RKO (cell line): ENCODE measurements at regions not wholly inside any gene's neighbourhood (a gene's known extent, or its start where the extent isn't known, plus 50 kb on each side); places are given as distances from the start of the nearest gene placed in this dataset.

ENCODE experiments used
- DNase-seq: peaks from one replicate; pipeline ENCODE4 v3.0.0-alpha.2; 2016; ENCODE audit warnings: low spot score

DNA sequence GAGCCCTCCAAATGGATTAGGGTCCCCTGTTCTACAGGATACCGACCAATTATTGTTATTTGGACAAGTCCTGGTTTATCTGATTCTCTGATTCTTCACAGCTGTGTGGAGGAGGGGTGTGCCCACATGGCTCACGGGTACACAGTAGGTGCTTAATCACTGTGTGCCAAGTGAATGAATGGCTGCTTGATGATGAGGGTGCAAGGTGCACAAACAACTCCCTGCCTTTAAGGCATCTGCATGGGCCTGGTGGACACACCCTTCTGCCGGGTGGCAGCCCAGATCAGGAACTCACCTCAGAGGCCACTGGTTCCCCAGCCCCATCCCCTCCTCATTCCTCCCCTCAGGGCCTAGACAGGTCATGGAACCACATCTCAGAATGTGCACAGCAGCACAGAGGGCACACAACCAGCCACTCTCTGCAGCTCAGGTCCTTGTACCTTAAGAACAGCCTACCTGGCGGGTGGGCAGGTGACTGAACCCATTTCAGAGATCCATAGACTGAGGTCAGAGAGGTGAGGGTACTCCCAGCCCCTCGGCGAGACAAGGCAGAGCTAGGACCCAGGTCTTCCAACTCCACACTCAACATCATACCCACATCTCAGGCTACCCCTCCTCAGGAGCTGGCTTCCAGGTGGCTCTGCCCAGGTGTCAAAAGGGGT lies 50.3 kb downstream of the SHANK2 start:
- no peak for DNase-seq

DNA sequence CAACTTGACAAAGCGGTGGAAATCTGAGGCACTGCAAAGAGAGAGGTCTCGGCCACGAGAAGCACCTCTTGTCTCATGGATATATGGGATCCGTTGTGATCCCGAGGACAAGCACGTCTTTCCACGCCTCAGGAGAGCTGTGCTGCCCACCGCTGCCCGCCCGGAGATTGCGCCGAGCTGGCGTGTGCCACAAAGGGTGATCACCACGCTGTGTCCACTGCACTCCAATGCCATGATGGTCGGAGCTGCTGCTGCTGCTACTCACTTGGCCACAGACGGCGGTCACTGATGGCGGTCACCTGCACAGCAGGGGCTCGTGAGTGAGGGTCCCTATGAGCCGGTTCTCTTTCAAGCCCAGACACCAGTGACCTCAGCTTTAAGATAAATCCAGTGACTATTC lies 51.1 kb downstream of the SHANK2 start:
- DNase-seq: no peak

- DNase-seq: no peak
Observed at GRCh38 chr11:71200761-71201160, 51.6 kb downstream of the SHANK2 start.

DNA sequence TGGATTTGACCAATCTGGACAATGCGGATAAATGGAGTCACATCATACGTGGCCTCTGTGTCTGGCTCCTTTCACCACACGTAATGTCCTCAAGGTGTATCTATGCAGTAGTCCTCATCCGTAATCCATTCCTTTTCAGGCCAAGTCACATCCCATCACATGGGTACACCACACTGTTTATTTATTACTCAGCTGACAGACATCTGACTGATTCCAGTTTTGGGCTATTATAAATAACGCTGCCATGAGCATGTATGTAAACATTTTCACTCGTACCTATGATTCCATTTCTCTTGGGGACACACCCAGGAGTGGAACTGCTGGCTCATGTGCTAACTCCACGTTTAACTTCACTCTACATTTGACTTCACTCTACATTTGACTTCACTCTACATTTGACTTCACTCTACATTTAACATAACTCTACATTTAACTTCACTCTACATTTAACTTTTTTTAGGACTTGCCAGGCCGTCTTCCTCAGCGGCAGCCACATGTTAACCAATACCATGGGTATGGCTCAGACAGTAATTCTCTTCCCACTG lies 52.1 kb downstream of the SHANK2 start:
- no peak for DNase-seq

GRCh38 chr11:71199226-71199820 lies 53.1 kb downstream of the SHANK2 start:
- DNase-seq: no peak

DNA sequence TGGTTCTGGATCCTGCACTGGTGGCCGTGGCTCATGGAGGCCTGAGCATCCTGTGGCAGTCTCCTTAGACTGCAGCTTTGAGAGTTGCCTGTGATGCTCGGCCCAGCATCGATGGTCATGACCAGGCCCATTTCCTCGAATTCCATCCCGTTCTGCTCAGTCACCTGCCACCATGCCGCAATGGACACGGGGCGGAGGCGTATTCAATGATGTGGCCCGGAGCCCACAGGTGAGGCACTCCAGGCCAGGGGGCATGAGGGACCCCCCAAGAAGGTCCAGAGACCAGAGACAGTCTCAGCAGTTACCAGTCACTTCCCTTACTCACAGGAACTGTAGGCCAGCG lies 53.6 kb downstream of the SHANK2 start:
- DNase-seq: no peak

GRCh38 chr11:71198141-71198822 lies 54.1 kb downstream of the SHANK2 start:
- DNase-seq: no peak

DNA sequence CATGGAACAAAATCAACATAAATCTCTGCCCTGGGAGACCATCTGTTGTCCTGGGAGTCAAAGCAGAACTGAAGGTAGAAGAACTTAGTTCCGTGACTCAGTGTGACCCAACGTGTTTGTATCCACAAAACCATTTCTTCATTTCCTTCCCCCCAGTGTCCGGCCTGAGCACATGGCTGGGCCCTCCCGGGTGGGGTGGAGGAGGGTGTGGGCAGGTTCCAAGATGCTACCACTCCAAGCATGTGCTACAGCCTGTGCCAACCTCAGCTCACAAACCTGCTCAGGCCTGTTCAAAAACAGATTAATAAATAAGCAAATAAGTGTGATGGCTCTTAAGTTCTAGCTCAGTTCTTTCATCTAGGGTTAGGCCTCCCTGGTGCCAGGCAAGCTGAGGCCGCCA lies 55.3 kb downstream of the SHANK2 start:
- no peak for DNase-seq

GRCh38 chr11:71194710-71195109 lies 57.7 kb downstream of the SHANK2 start:
- no peak for DNase-seq

- DNase-seq: no peak
Observed at GRCh38 chr11:71193431-71193830, 58.9 kb downstream of the SHANK2 start.

GRCh38 chr11:71192629-71193028 lies 59.7 kb downstream of the SHANK2 start:
- no peak for DNase-seq

- no peak for DNase-seq
Observed at GRCh38 chr11:71191201-71191600, 61.2 kb downstream of the SHANK2 start.

DNA sequence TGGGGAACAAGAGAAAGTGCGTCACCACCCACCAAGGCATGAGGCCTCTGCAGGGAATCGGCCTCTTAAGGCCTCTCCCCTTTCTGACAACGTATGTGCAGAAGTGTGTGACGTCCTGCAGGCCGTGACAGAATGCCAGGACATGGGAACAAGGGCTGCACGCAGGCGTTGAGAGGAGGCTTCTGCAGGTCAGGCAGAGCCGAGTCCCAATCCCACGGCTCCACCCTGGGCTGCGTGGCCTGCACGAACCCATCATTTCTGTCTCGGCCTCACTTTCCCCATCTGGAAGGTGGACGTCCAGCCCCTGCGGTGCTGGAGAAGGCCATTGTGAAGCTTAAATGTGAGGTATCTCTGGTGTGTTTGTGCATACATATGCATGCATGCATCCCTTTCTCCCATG lies 61.8 kb downstream of the SHANK2 start:
- no peak for DNase-seq

- DNase-seq: no peak
Observed at GRCh38 chr11:71189768-71190315, 62.5 kb downstream of the SHANK2 start.

DNA sequence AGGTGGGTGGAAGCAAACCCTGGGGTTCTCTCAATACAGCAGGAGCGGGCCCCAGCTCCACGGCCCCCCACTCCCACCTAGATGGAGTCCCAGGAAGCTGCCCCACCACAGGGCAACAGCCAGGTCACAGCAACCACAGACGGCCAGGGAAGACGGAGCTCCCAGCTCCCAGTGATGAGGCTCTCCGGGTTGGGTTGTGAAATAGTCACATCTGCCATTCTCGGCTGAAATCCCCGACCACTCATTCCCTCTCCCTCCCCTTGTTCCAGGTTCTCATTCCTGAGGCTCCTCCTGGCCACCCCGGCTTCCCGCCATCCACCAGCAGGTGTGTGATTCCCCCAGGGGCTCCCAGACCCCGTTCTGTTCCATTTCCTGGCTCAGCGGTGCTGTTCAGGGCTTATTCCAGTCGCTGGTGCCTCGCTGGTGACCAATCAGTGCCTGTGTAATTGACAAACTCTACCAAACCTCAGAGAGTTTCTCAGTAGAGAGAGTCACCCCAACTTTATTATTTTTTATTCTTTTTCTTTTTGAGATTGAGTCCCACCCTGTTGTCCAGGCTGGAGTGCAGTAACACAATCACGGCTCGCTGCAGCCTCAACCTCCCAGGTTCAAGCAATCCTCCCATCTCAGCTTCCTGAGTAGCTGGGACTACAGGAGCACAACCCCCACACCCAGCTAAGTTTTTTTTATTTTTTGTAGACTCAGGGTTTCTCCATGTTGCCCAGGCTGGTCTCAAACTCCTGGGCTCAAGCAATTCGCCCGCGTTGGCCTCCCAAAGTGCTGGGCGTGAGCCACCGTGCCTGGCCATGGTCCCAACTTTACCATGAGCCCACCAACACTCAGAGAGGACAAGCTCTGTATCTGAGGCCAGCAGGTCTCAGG lies 63.2 kb downstream of the SHANK2 start:
- DNase-seq: no peak

DNA sequence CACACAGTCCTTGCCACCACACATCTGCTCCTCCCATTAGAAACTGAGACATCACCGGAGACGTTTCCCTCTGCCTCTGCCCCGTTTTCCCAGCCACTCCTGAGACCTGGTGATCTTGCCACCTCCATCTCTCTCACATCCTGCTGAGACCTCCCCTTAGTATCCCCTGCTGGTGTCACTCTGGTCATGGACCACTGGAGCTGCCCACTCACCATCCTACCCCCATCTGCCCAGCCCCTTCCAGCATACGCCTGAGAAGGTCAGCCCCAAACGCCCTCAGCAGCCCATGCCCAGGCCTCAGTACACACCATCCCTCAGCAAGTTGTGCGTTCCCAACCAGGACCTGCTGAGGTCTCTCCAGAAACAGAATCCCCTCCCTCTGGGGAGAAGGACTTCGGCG lies 64.3 kb downstream of the SHANK2 start:
- DNase-seq: no peak

DNA sequence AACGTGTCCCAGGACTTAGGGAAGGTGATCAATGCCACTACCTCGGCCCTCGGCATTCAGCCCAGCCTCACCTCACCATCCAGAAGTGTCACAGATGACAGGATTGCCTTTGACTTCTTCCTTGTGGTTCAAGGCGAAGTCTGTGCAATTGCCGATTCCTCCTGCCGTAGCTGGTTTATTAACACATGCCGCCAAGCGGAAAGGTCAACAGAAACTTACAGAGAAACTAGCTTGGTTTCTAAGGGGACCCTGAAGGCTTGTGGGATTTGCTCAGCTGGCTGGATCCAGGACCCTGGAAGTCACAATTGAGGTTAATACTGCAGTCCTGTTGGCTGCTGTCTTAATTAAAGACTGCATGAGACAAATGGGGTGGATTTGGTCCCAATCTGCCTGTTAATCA lies 65.6 kb downstream of the SHANK2 start:
- no peak for DNase-seq

DNA sequence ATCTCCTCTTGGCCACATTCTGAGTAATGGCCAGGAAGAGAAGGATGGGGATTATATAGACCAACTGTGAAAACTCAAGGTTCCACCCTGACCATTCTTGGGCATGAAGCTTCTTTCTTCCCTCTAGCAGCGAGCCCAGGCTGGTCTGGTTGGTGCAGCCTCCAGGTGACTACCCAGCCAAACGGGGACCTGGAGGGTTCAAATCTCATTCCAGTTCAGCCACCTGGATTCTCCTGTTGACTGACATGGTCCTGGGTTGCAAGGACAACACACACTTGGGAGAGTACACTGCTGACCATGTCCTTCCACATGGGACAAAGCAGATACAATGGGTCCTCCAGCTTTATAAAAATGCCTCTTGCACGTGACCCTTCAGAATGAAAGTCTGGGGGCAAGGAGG lies 67.0 kb downstream of the SHANK2 start:
- DNase-seq: no peak

DNA sequence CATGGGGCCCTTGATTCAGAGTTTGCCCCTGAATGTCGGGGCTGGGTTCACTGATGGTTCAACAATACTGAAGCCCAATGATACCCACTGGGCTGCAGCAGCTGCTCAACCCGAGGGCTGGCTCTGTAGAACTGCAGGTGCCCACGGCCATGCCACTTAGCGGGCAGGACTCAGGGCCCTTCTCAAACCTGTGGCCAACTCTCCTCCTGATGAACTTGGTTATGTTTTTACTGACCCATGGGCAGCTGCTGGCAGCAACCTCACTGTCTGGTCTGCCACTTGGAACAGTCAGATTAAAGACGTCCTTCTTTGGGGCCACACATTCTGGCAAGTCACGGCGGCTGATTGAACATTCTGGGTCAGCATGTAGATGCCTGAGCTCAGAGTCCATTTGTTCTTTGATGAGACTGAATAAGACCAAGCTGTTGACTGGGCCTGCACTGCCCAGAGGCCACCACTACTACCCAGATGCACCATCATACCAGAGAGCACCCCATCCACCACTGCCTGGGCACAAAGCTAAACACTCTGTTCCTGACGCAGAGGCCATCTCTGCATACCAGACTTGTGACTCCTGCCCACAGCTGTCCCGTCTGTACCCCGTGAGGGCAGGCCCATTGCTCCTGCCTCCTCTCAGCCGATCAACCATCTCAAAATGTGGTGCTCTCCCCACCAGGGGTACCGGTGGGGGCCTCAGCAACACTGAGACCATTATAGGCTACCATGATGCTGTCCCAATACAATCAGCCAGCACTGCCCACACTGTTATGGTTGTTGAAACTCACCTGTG lies 67.8 kb downstream of the SHANK2 start:
- DNase-seq: no peak

DNA sequence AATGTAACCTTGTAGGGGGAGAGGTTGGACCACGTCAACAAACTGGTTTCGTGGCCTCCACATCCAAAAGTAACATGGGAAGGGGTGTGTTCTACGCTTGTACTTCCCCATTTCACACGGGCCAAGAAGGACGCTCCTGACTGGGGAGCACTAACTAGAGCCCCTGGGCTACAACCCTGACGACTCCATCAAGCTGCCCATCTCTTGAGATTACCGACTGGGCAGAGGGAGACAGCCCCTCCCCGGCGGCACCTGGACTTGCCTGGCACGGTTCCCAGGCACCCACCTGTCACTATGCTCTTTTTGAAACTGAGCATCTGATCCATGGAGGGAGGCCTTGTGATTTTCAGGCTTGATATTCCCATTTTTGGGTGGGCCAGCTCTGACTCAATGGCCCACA lies 68.5 kb downstream of the SHANK2 start:
- DNase-seq: no peak
